ENCODE measurements at regions not wholly inside any gene's neighbourhood (a gene's known extent, or its start where the extent isn't known, plus 50 kb on each side); places are given as distances from the start of the nearest gene placed in this dataset.
"Not testable (repeated sequence)": the region's sequence is repeated elsewhere in the genome, so short reads cannot be mapped to it uniquely, and the experiment has no call there.

DNA sequence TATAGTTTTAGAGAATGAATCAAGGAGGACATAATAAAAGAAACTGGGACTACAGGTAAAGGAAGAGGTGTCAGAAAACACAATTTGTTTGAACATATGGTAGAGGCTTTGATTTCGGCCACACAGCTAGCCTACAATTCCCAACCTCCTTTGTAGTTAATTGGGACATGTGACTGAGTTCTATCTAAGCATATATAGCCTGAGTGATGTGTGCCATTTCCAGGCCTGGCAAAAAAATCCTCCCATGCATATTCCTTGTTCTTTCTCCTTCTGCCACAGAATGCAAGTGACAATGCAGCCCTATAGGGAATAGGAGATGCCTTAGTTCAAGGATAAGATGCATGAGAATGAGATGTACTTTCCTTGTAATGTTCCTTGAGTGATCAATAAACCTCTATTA is 590.7 kb upstream of the STEAP1 start:
- no peaks in the 10 kb centered on the region for H3K4me1 Mint-ChIP-seq
- peaks cover 3% of the 10 kb centered on the region for H3K9me3 Mint-ChIP-seq
- H3K36me3 Mint-ChIP-seq, result no peaks in the 10 kb centered on the region
- H3K27ac Mint-ChIP-seq, result no peak overlapping the region
- H3K4me3 Mint-ChIP-seq, result no peak overlapping the region
- no peaks in the 10 kb centered on the region for H3K27me3 Mint-ChIP-seq
- ATAC-seq, result no peak

DNA sequence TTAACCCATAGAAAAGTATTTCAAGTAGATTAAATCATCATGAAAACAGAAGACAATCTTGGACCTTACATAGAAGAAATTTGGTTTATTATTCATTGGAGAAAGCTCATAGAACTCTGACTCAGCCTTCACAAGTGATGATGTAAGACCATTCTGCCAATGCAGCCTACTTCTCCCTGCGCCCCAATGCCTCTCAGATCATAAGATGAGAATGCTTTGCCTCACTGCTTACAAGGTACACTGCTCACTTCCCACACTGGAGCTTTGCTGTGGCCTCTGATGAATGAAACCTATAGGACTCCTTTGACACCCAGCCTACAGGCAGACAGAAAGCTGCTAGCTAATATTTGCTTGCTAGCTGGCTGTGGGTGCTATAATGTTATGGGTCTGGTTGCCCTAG is 569.4 kb upstream of the STEAP1 start:
- Mint-ChIP-seq H3K9me3 (peaks cover 9% of the 10 kb centered on the region), H3K27ac (no peak overlapping the region), H3K4me3 (no peak overlapping the region), H3K27me3 (no peaks in the 10 kb centered on the region), H3K36me3 (no peaks in the 10 kb centered on the region), H3K4me1 (no peaks in the 10 kb centered on the region)
- no peak for ATAC-seq

DNA sequence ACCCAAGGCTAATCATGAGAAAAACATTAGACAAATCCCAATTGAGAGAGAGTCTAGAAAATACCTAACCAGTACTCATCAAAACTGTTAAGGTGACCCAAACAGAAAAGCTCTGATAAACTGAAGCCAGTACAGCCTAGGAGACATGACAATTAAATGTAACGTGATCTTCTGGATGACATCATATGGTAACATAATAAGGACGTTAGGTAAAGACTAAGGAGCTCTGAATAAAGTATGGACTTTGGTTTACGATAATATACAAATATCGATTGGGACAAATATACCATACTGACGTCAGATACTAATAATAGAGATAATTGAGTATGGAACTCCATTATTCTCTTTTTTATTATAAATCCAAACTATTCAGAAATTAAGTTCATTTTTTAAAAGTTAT is 561.1 kb upstream of the STEAP1 start:
- Mint-ChIP-seq H3K27me3 (no peaks in the 10 kb centered on the region), H3K27ac (no peak overlapping the region)
- ATAC-seq, result no peak

DNA sequence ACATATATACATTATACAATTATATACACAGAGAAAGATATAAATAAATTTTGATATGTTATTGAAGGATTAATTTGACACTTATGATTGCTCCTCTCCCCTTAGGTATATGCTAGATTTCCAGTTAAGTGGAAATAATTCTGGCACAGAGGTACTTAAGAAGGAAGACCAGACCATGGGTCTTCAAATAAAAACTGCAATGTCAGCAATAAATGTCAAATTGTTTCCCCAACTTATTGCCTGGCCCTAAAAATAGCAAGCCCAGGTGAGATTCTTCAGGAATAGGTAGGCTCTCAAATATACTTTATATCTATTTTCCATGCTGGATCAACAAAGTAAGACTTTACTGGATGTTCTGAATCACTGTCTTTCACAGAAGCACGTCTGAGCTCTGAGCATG is 551.3 kb upstream of the STEAP1 start:
- no peaks in the 10 kb centered on the region for H3K4me1 Mint-ChIP-seq
- H3K4me3 Mint-ChIP-seq, result no peak overlapping the region
- no peaks in the 10 kb centered on the region for H3K27me3 Mint-ChIP-seq
- H3K9me3 Mint-ChIP-seq, result peaks cover 18% of the 10 kb centered on the region
- H3K36me3 Mint-ChIP-seq, result no peaks in the 10 kb centered on the region
- H3K27ac Mint-ChIP-seq, result no peak overlapping the region
- ATAC-seq, result no peak

More for the DNA sequence above, 561.1 kb upstream of the STEAP1 start:
- H3K36me3 Mint-ChIP-seq, result no peaks in the 10 kb centered on the region
- no peaks in the 10 kb centered on the region for H3K4me1 Mint-ChIP-seq
- no peak overlapping the region for H3K4me3 Mint-ChIP-seq
- no peaks in the 10 kb centered on the region for H3K9me3 Mint-ChIP-seq

DNA sequence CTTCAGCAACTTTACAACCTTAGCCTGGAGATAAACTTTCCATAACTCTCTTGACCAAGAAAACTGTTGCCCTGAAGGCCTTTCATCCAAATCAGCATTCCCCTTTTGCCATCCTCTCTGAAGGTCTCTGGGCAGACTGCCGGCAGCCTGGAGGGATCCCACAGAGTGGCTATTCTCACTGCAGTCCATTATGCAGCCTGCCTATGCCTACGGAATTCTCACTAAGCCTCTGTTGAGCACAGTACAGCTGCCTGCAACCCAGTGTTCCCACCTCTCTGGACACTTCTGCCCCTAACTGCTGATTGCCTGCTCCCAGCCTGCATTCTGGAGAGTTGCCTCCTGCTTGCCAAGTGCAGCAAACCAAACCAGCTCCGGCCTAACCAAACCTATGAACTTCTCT is 548.9 kb upstream of the STEAP1 start:
- H3K9me3 Mint-ChIP-seq, result peaks cover 13% of the 10 kb centered on the region
- no peaks in the 10 kb centered on the region for H3K4me1 Mint-ChIP-seq
- H3K36me3 Mint-ChIP-seq, result no peaks in the 10 kb centered on the region
- no peak overlapping the region for H3K4me3 Mint-ChIP-seq
- ATAC-seq, result no peak
- H3K27ac Mint-ChIP-seq, result no peak overlapping the region
- H3K27me3 Mint-ChIP-seq, result no peaks in the 10 kb centered on the region

DNA sequence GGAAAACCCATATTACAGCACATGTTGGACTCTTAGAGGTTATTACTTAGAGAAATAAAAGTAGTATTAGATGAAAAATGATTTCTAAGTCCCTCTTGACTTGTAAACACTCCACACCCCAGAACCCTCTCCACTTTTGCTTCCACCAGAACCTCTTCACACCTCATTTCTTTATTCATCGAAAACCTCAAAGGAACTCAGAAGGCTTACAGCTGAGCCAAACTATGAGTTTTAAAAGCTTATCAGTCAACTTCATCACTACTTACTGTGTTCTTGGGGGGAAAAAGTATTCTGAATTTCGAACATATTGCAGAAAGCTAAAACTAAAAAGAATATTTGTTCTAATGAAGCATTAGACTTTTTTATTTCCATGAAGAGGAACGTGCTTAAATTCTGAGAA is 547.8 kb upstream of the STEAP1 start:
- Mint-ChIP-seq H3K4me1 (no peaks in the 10 kb centered on the region), H3K36me3 (no peaks in the 10 kb centered on the region), H3K27ac (no peak overlapping the region), H3K27me3 (no peaks in the 10 kb centered on the region), H3K4me3 (no peak overlapping the region), H3K9me3 (peaks cover 7% of the 10 kb centered on the region)
- ATAC-seq, result no peak

DNA sequence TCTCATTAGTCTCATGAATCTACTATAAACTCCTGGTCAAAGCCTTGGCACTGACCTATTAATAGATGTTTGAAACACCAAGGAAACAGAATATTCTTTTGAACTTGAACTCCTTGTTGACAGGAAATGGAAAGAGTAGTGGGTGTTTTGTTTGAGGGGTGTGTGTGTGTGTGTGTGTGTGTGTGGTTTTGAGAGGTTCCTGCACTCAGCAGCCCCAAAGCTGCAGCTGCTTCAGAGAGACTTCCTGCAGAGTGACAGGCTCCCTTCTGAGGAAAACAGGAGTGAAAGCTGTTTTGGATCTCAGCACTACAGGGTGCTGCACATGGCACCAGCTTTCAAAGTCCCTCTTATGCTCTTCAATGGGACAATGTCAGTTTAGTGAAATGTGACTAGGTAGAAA is 546.5 kb upstream of the STEAP1 start:
- Mint-ChIP-seq H3K27me3 (no peaks in the 10 kb centered on the region), H3K9me3 (peaks cover 7% of the 10 kb centered on the region), H3K4me1 (no peaks in the 10 kb centered on the region), H3K27ac (no peak overlapping the region), H3K4me3 (no peak overlapping the region), H3K36me3 (no peaks in the 10 kb centered on the region)
- no peak for ATAC-seq

DNA sequence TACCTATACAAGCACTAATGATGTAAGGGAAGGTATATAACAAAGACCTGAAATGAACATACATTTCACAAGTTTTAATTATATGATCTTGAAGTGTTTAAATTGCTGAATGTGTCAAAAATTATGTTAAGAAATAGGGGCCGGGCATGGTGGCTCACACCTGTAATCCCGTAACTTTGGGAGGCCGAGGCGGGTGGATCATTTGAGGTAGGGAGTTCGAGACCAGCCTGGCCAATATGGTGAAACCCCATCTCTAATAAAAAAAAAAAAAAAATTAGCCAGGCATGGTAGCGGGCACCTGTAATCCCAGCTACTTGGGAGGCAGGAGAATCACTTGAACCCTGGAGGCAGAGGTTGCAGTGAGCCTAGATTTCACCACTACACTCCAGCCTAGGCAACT is 537.4 kb upstream of the STEAP1 start:
- not testable (repeated sequence) for H3K4me3 Mint-ChIP-seq, H3K27ac Mint-ChIP-seq, H3K27me3 Mint-ChIP-seq, H3K36me3 Mint-ChIP-seq, ATAC-seq, H3K4me1 Mint-ChIP-seq, H3K9me3 Mint-ChIP-seq

DNA sequence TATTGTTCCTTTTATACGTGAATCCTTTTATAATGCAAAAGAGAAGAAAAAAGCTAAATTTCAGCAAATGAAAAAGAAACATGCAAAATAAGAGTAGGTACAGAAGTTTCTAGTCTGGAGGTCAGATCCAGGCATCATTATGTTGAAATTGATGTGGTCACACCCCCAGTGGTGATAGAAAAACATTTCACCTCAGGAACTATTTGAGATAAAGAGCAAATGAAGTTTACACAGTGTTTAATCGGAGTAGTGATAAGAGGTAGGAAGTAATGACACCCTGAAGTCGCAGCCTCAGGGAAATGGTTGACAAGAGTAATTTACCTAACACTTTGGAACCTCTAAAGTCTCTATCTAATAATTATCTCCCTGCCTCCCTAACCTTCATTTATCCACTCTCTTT is 536.0 kb upstream of the STEAP1 start:
- H3K4me3 Mint-ChIP-seq, result no peak overlapping the region
- H3K4me1 Mint-ChIP-seq, result no peaks in the 10 kb centered on the region
- H3K27me3 Mint-ChIP-seq, result no peaks in the 10 kb centered on the region
- H3K9me3 Mint-ChIP-seq, result no peaks in the 10 kb centered on the region
- no peak overlapping the region for H3K27ac Mint-ChIP-seq
- no peaks in the 10 kb centered on the region for H3K36me3 Mint-ChIP-seq
- ATAC-seq, result no peak

DNA sequence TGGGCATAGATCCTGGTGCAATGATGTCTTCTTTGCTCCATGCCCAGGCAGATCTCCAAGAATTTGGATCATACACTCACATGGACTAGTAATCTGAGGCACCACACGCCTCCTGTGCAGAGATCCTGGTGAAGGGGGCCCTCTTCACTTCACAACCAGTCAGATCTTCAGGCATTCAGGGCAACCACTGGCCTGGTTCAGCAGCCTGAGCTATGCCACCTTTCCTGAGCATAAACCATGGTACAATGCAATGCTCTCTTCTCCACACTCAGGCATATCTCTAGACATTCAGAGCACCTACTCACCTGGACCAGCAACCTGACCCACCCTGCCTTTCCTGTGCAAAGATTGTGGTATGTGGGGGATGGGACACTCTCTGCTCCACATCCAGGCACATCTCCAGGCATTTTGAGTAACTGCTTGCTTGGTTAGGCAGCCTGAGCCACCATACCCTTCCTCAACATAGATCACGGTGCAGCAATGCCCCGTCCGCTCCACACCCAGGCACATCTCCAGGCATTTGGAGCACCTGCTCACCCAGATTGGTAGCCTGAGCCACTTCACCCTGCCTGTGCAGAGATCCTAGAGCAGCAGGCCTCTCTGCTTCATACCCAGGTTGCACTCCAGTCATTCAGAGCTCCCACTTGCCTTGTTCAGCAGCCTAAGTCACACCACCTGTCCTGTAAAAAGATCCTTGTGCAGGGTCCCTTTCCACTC is 532.2 kb upstream of the STEAP1 start:
- Mint-ChIP-seq H3K4me1 (no peaks in the 10 kb centered on the region), H3K9me3 (peaks cover 2% of the 10 kb centered on the region), H3K36me3 (no peaks in the 10 kb centered on the region), H3K4me3 (no peak overlapping the region), H3K27me3 (no peaks in the 10 kb centered on the region), H3K27ac (no peak overlapping the region)
- ATAC-seq, result no peak

DNA sequence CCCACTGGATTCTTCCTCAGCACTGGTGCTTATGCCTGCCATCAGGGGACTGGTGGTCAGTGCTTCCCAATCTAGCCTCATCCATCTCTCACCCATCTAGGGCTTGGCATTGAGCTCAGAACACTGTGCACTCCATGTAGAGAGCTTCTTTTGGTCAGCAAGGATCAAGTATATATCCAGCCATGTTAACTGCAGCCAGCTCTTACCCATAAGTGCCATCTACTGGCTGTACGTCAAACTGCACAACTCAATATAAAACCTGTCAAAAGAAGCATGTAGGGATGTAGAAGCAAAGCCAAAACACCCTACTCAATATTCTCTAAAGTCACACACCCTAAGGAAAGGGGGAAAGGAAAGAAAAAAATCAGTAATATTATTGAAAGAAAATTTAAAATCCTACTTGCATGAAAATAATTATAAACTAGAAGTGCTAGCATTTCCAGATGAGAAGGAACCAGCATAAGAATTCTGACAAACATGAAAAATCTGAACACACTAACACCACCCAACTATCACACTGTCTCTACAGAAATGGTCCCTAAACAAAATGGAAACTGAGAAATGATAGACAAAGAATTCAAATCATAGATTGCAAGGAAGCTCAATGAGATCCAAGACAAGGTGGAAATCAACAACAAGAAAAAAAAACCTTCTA is 531.1 kb upstream of the STEAP1 start:
- no peak for ATAC-seq
- Mint-ChIP-seq H3K4me3 (no peak overlapping the region), H3K9me3 (peaks cover 2% of the 10 kb centered on the region), H3K36me3 (no peaks in the 10 kb centered on the region), H3K4me1 (no peaks in the 10 kb centered on the region), H3K27ac (no peak overlapping the region), H3K27me3 (no peaks in the 10 kb centered on the region)

DNA sequence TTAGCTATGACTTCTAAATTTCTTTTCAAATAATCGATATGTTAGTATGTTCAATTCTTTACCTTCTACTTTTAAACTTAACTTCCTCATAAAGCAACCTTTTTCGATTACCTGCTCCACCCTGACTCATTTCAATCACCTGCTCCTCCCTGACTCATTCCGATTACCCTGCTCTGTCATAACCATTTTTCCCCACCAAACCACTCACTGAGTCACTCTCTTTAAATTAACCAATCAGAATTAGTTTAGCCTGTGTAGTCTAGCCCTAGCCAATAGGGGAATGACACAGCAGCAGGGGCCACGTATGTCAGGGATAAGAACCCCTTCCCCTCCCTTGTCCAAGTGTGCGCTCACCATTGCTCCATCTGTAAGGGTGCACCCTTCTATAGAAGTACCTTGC is 530.1 kb upstream of the STEAP1 start:
- H3K4me3 Mint-ChIP-seq, ATAC-seq, H3K27me3 Mint-ChIP-seq, H3K36me3 Mint-ChIP-seq, H3K9me3 Mint-ChIP-seq, H3K27ac Mint-ChIP-seq, H3K4me1 Mint-ChIP-seq: not testable (repeated sequence)

DNA sequence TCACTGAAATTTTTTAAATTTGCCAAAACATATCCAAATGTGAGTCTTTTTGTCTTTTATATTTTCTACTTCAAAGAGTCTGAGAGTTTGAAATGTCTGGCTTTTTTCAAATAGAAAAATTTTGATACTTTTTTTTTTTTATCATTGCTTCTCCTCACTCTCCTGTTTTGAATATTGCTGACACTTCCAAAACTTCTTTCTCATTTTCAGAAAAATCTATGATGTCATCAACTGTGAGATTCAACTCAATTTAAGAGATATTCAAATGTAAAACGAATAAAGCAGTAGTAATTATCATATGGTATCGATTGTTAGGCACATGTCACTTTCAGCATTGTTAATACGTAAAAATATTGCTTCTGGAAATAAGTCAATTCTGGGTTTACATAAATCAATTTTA is 505.8 kb upstream of the STEAP1 start:
- Mint-ChIP-seq H3K27me3 (no peaks in the 10 kb centered on the region), H3K4me1 (no peaks in the 10 kb centered on the region), H3K36me3 (no peaks in the 10 kb centered on the region), H3K9me3 (no peaks in the 10 kb centered on the region), H3K27ac (no peak overlapping the region), H3K4me3 (no peak overlapping the region)
- ATAC-seq, result no peak

DNA sequence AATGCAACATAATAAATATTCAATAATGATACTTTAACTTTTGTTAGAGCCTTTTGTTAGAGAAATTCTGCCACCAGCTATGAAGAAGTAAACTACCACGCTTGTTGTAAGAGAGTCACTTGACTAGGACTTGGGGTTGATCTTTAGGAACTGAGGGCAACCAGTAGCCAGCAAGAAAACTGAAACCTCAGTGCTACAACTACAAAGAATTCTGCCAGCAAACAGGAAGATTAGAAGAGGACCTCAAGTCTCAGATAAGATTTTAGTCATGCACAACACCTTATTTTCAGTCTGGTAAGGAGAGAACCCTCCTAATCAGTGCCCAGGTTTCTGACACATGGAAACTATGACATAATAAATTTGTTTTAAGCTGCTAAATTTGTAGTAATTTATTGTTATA is 498.3 kb upstream of the STEAP1 start:
- ATAC-seq, result no peak
- H3K4me1 Mint-ChIP-seq, result no peaks in the 10 kb centered on the region

DNA sequence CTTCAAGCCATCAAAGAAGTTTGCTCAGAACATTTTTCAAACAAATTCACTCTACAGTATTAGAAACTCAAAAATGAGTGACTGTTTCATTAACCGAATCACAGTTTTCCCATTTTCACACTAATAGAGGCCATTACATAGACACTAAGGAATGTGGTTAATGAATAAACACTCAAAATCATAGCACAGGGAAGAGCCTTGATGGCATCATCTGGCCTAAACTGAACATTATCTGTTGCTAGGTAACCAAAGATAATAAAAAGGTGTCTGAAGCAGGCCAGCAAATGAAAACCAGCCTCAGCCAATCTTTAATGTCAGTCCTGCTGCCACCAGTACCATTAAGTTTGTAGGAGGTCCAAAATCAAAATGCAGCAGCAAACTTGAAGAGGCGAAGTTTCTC is 492.4 kb upstream of the STEAP1 start:
- H3K9me3 Mint-ChIP-seq, result peaks cover 3% of the 10 kb centered on the region
- ATAC-seq, result no peak
- no peak overlapping the region for H3K27ac Mint-ChIP-seq
- H3K27me3 Mint-ChIP-seq, result no peaks in the 10 kb centered on the region
- H3K36me3 Mint-ChIP-seq, result no peaks in the 10 kb centered on the region
- no peaks in the 10 kb centered on the region for H3K4me1 Mint-ChIP-seq
- no peak overlapping the region for H3K4me3 Mint-ChIP-seq

More for the DNA sequence above, 498.3 kb upstream of the STEAP1 start:
- Mint-ChIP-seq H3K4me3 (no peak overlapping the region), H3K27me3 (no peaks in the 10 kb centered on the region), H3K36me3 (no peaks in the 10 kb centered on the region), H3K9me3 (no peaks in the 10 kb centered on the region), H3K27ac (no peak overlapping the region)

DNA sequence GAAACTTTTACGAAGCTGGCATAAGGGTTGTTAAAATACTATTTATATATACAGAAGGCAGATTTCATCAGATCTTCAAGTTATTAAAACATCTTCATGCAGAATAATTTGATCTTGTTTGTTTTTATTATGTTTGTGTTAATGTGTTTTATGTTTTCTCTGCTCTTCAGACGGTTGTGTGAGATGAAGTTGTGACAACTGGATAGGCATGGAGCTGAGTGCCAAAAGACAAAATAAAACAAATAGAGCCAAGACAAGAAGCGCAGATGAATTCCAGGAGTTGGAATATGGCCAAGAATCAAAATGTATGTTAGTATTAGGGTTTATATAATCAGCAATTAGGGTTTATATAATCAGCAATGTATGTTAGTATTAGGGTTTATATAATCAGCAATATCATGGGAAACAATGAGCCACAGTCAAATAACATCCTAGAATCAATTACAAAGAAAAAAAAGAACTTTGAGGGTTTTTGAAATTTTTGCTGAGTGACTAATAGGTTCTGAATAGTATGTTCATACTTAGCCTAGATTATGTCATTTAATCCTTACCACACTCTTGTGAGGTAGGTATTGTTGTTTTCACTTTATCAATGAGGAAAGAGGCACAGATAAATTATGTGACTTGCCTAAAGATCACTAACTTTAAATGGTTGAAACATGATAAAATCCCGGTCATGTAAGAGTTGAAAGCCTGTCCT is 488.0 kb upstream of the STEAP1 start:
- H3K27me3 Mint-ChIP-seq, result no peaks in the 10 kb centered on the region

More for the DNA sequence above, 488.0 kb upstream of the STEAP1 start:
- no peak for ATAC-seq
- Mint-ChIP-seq H3K9me3 (peaks cover 12% of the 10 kb centered on the region), H3K4me3 (no peak overlapping the region), H3K27ac (no peak overlapping the region), H3K36me3 (no peaks in the 10 kb centered on the region), H3K4me1 (no peaks in the 10 kb centered on the region)
